Fibroblast of villous mesenchyme (primary cell): ENCODE measurements at regions not wholly inside any gene's neighbourhood (a gene's known extent, or its start where the extent isn't known, plus 50 kb on each side); places are given as distances from the start of the nearest gene placed in this dataset.
"Not testable (repeated sequence)": the region's sequence is repeated elsewhere in the genome, so short reads cannot be mapped to it uniquely, and the experiment has no call there.

Source experiments
- DNase-seq: peaks from one replicate; pipeline ENCODE4 v3.0.0-alpha.2; 2010; ENCODE audit warnings: low read depth
- H3K4me3 ChIP-seq: 2 replicates; pipeline ENCODE4 v1.5.1; 2011; ENCODE audit warnings: low read depth, mild to moderate bottlenecking, low read length
- CTCF ChIP-seq: IDR thresholded peaks from 2 replicates; pipeline ENCODE4 v1.5.1; 2012; ENCODE audit warnings: low read depth, mild to moderate bottlenecking, low read length; ENCODE audit not compliant: insufficient read depth

- TF ChIP-seq CTCF = no peak
- peak; percentile 12 for DNase-seq
- no peak overlapping the region for H3K4me3 ChIP-seq
These were observed 751.5 kb downstream of the EPHA7 start for GRCh38 chr6:92667843-92668242.

GRCh38 chr6:92648364-92649086, 770.8 kb downstream of the EPHA7 start:
- no peak for DNase-seq
- TF ChIP-seq CTCF = no peak

GRCh38 chr6:92647630-92648029, 771.7 kb downstream of the EPHA7 start:
- H3K4me3 ChIP-seq = no peak overlapping the region
- DNase-seq = peak; percentile 7
- no peak for TF ChIP-seq CTCF

More at GRCh38 chr6:92648364-92649086, 770.8 kb downstream of the EPHA7 start:
- H3K4me3 ChIP-seq = no peak overlapping the region

- peak; percentile 14 for DNase-seq
- H3K4me3 ChIP-seq = not testable (repeated sequence)
- TF ChIP-seq CTCF = peak; percentile 31
These were observed 775.1 kb downstream of the EPHA7 start for GRCh38 chr6:92644104-92644791.

GRCh38 chr6:92635553-92636153, 783.7 kb downstream of the EPHA7 start:
- TF ChIP-seq CTCF = no peak
- H3K4me3 ChIP-seq = no peak overlapping the region
- no peak for DNase-seq

- DNase-seq = no peak
- no peak for TF ChIP-seq CTCF
- no peak overlapping the region for H3K4me3 ChIP-seq
These were observed 784.8 kb downstream of the EPHA7 start for GRCh38 chr6:92634561-92634960.
